ENCODE measurements at regions not wholly inside any gene's neighbourhood (a gene's known extent, or its start where the extent isn't known, plus 50 kb on each side); places are given as distances from the start of the nearest gene placed in this dataset.
"Not testable (repeated sequence)": the region's sequence is repeated elsewhere in the genome, so short reads cannot be mapped to it uniquely, and the experiment has no call there.

GRCh38 chr3:88744896-88745295 is 362.5 kb upstream of the EPHA3 start:
- no peak for DNase-seq
- no peaks in the 10 kb centered on the region for H3K27me3 ChIP-seq (replicated peaks; ENCODE audit: control insufficient read depth, insufficient read depth, low read length)
- TF ChIP-seq, protein P1, sequence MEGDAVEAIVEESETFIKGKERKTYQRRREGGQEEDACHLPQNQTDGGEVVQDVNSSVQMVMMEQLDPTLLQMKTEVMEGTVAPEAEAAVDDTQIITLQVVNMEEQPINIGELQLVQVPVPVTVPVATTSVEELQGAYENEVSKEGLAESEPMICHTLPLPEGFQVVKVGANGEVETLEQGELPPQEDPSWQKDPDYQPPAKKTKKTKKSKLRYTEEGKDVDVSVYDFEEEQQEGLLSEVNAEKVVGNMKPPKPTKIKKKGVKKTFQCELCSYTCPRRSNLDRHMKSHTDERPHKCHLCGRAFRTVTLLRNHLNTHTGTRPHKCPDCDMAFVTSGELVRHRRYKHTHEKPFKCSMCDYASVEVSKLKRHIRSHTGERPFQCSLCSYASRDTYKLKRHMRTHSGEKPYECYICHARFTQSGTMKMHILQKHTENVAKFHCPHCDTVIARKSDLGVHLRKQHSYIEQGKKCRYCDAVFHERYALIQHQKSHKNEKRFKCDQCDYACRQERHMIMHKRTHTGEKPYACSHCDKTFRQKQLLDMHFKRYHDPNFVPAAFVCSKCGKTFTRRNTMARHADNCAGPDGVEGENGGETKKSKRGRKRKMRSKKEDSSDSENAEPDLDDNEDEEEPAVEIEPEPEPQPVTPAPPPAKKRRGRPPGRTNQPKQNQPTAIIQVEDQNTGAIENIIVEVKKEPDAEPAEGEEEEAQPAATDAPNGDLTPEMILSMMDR (IDR thresholded peaks at IDR 0.05; ENCODE audit: insufficient read depth in 1 of 2, low read depth in 1 of 2, low read length in 1 of 2, severe bottlenecking in 1 of 2, unreplicated experiment in 1 of 2) = no peak
- H3K4me3 ChIP-seq (ENCODE audit: low read depth, low read length) = no peak overlapping the region
- H3K9me3 ChIP-seq = no peaks in the 10 kb centered on the region
- Mint-ChIP-seq H3K36me3 (ENCODE audit: insufficient read depth, unreplicated experiment) (no peaks in the 10 kb centered on the region), H3K4me1 (ENCODE audit: low read depth, unreplicated experiment) (no peaks in the 10 kb centered on the region), H3K27ac (ENCODE audit: unreplicated experiment) (no peak overlapping the region), H3K9me3 (ENCODE audit: unreplicated experiment) (no peaks in the 10 kb centered on the region), H3K4me3 (ENCODE audit: unreplicated experiment) (no peak overlapping the region), H3K27me3 (ENCODE audit: insufficient read depth, unreplicated experiment) (no peaks in the 10 kb centered on the region)
- no peaks in the 10 kb centered on the region for H3K36me3 ChIP-seq (ENCODE audit: control insufficient read depth, insufficient read depth, low read length)
- ChIA-PET CTCF (no interaction called here), POLR2A (no interaction called here)
- no TSS peak for BruUV-seq (replicated peaks)
- H3K4me1 ChIP-seq = no peaks in the 10 kb centered on the region
- intact Hi-C loops (cut with micrococcal nuclease; ENCODE audit: unreplicated experiment) = no loop called here

GRCh38 chr3:88747145-88747544 is 360.3 kb upstream of the EPHA3 start:
- BruUV-seq (replicated peaks) = not testable (repeated sequence)

DNA sequence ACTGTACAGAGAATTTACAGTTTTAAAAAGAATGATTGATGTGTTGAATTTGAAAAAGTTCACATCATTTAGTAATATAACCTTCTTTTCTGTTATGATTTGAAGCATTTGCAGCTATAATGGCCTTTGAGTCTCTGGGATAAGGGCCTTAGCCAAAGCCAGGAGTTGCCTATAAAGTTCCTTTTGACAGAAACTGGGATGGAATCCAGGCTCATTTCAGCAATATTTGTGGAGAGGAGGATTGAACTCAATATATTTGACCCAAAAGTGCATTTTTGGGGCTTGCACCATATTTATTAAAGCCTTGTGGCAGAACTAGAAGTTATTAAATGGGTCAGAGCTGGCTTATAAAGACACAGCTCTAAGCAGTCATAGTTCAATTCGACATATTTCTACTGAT is 348.7 kb upstream of the EPHA3 start:
- Histone ChIP-seq H3K36me3 (ENCODE audit: control insufficient read depth, insufficient read depth, low read length) (no peaks in the 10 kb centered on the region), H3K4me3 (ENCODE audit: low read depth, low read length) (no peak overlapping the region), H3K4me1 (no peaks in the 10 kb centered on the region), H3K27me3 (replicated peaks; ENCODE audit: control insufficient read depth, insufficient read depth, low read length) (no peaks in the 10 kb centered on the region), H3K9me3 (no peaks in the 10 kb centered on the region)
- Mint-ChIP-seq H3K9me3 (ENCODE audit: unreplicated experiment) (no peaks in the 10 kb centered on the region), H3K4me1 (ENCODE audit: low read depth, unreplicated experiment) (no peaks in the 10 kb centered on the region), H3K36me3 (ENCODE audit: insufficient read depth, unreplicated experiment) (no peaks in the 10 kb centered on the region), H3K4me3 (ENCODE audit: unreplicated experiment) (no peak overlapping the region), H3K27me3 (ENCODE audit: insufficient read depth, unreplicated experiment) (no peaks in the 10 kb centered on the region), H3K27ac (ENCODE audit: unreplicated experiment) (no peak overlapping the region)
- intact Hi-C loops (cut with micrococcal nuclease; ENCODE audit: unreplicated experiment) = no loop called here
- ChIA-PET POLR2A (no interaction called here), CTCF (no interaction called here)
- TF ChIP-seq, protein P1 (IDR thresholded peaks at IDR 0.05; ENCODE audit: insufficient read depth in 1 of 2, low read depth in 1 of 2, low read length in 1 of 2, severe bottlenecking in 1 of 2, unreplicated experiment in 1 of 2) = no peak
- no TSS peak for BruUV-seq (replicated peaks)
- DNase-seq = no peak

More at GRCh38 chr3:88747145-88747544, 360.3 kb upstream of the EPHA3 start:
- intact Hi-C loops (cut with micrococcal nuclease; ENCODE audit: unreplicated experiment); DNase-seq; H3K9me3 Mint-ChIP-seq (ENCODE audit: unreplicated experiment); H3K4me3 ChIP-seq (ENCODE audit: low read depth, low read length); H3K27me3 Mint-ChIP-seq (ENCODE audit: insufficient read depth, unreplicated experiment); H3K4me1 ChIP-seq; H3K4me1 Mint-ChIP-seq (ENCODE audit: low read depth, unreplicated experiment); POLR2A ChIA-PET; CTCF ChIA-PET; H3K4me3 Mint-ChIP-seq (ENCODE audit: unreplicated experiment); H3K27me3 ChIP-seq (replicated peaks; ENCODE audit: control insufficient read depth, insufficient read depth, low read length); H3K27ac Mint-ChIP-seq (ENCODE audit: unreplicated experiment); H3K36me3 ChIP-seq (ENCODE audit: control insufficient read depth, insufficient read depth, low read length); H3K36me3 Mint-ChIP-seq (ENCODE audit: insufficient read depth, unreplicated experiment); H3K9me3 ChIP-seq: not testable (repeated sequence)

GRCh38 chr3:88767746-88768145 is 339.7 kb upstream of the EPHA3 start:
- Mint-ChIP-seq H3K4me1 (ENCODE audit: low read depth, unreplicated experiment) (no peaks in the 10 kb centered on the region), H3K27ac (ENCODE audit: unreplicated experiment) (no peak overlapping the region), H3K4me3 (ENCODE audit: unreplicated experiment) (no peak overlapping the region), H3K36me3 (ENCODE audit: insufficient read depth, unreplicated experiment) (no peaks in the 10 kb centered on the region), H3K27me3 (ENCODE audit: insufficient read depth, unreplicated experiment) (no peaks in the 10 kb centered on the region), H3K9me3 (ENCODE audit: unreplicated experiment) (no peaks in the 10 kb centered on the region)
- POLR2A ChIA-PET = no interaction called here
- Histone ChIP-seq H3K36me3 (ENCODE audit: control insufficient read depth, insufficient read depth, low read length) (no peaks in the 10 kb centered on the region), H3K4me3 (ENCODE audit: low read depth, low read length) (no peak overlapping the region), H3K4me1 (no peaks in the 10 kb centered on the region), H3K27me3 (replicated peaks; ENCODE audit: control insufficient read depth, insufficient read depth, low read length) (no peaks in the 10 kb centered on the region), H3K9me3 (no peaks in the 10 kb centered on the region)
- TF ChIP-seq, protein P1 (IDR thresholded peaks at IDR 0.05; ENCODE audit: insufficient read depth in 1 of 2, low read depth in 1 of 2, low read length in 1 of 2, severe bottlenecking in 1 of 2, unreplicated experiment in 1 of 2) = no peak
- DNase-seq = no peak
- CTCF ChIA-PET = no interaction called here
- intact Hi-C loops (cut with micrococcal nuclease; ENCODE audit: unreplicated experiment) = no loop called here
- no TSS peak for BruUV-seq (replicated peaks)

All from Caco-2 (cell line).